PC-3 (cell line): ENCODE measurements at regions not wholly inside any gene's neighbourhood (a gene's known extent, or its start where the extent isn't known, plus 50 kb on each side); places are given as distances from the start of the nearest gene placed in this dataset.
A peak's percentile ranks its signal among the peaks of the same experiment; 100 is the strongest.

ENCODE experiments used
- ATAC-seq: fragments of 200-7000 bp; cut with Tn5 transposase; 2 replicates; pipeline ENCODE4 v1.9.1; 2020; ENCODE audit warnings: mild to moderate bottlenecking, moderate library complexity
- BruUV-seq: library from RNA; stranded (reverse); fragments of 400-500 nt; replicated peaks from 2 replicates; lab custom pipeline; 2021; lab: Mats Ljungman, UMichigan
- CTCF ChIA-PET: fragments of 300-600 bp; sonication (Branson Sonifier 250); formaldehyde crosslinking; loops from one replicate; lab custom pipeline; 2022; ENCODE audit warnings: antibody characterized with exemption; lab: Charles Lee
- POLR2A ChIA-PET: fragments of 300-600 bp; sonication (Branson Sonifier 250); formaldehyde crosslinking; loops from one replicate; lab custom pipeline; 2022; ENCODE audit warnings: antibody characterized with exemption; ENCODE audit not compliant: unreplicated experiment; lab: Charles Lee
- DNase-seq: peaks from one replicate; pipeline ENCODE4 v3.0.0-alpha.2; 2015
- H2AFZ ChIP-seq: fragments of 300-600 bp; sonication (generic); 2 replicates; pipeline ENCODE4 v1.6.0; 2016; ENCODE audit warnings: antibody characterized with exemption, low read length
- H3F3A ChIP-seq: fragments of 300-600 bp; sonication (generic); one replicate; pipeline ENCODE4 v1.6.0; 2017; ENCODE audit warnings: antibody characterized with exemption, low read length, control low read depth, mild to moderate bottlenecking; ENCODE audit not compliant: unreplicated experiment
- H3K27ac ChIP-seq: fragments of 300-600 bp; sonication (generic); 2 replicates; pipeline ENCODE4 v1.5.1; 2016; ENCODE audit warnings: mild to moderate bottlenecking, low read length
- H3K27me3 ChIP-seq: fragments of 300-600 bp; sonication (generic); 2 replicates; pipeline ENCODE4 v1.6.1; 2016; ENCODE audit warnings: low read length, mixed read lengths
- H3K36me3 ChIP-seq: fragments of 300-600 bp; sonication (generic); 2 replicates; pipeline ENCODE4 v1.6.1; 2016; ENCODE audit warnings: low read depth, mixed run types, low read length, mixed read lengths
- H3K4me1 ChIP-seq: fragments of 300-600 bp; sonication (generic); 2 replicates; pipeline ENCODE4 v1.5.1; 2016; ENCODE audit warnings: low read length; ENCODE audit not compliant: insufficient read depth
- H3K4me2 ChIP-seq: fragments of 300-600 bp; sonication (generic); 2 replicates; pipeline ENCODE4 v1.6.0; 2016; ENCODE audit warnings: low read length
- H3K4me3 ChIP-seq: fragments of 300-600 bp; sonication (generic); 2 replicates; pipeline ENCODE4 v1.5.1; 2016; ENCODE audit warnings: mild to moderate bottlenecking, low read length, mixed read lengths
- H3K79me2 ChIP-seq: fragments of 300-600 bp; sonication (generic); 2 replicates; pipeline ENCODE4 v1.6.1; 2017; ENCODE audit warnings: low read length, mixed read lengths
- H3K9ac ChIP-seq: fragments of 300-600 bp; sonication (generic); 2 replicates; pipeline ENCODE4 v1.6.0; 2016; ENCODE audit warnings: mild to moderate bottlenecking, low read length
- H3K9me2 ChIP-seq: fragments of 300-600 bp; sonication (generic); replicated peaks from 2 replicates; pipeline ENCODE4 v1.6.1; 2016; ENCODE audit warnings: mixed run types, low read length, mixed read lengths
- H3K9me3 ChIP-seq: fragments of 300-600 bp; sonication (generic); 2 replicates; pipeline ENCODE4 v1.6.1; 2016; ENCODE audit warnings: low read length, mixed read lengths
- H4K20me1 ChIP-seq: fragments of 300-600 bp; sonication (generic); 2 replicates; pipeline ENCODE4 v1.6.1; 2016; ENCODE audit warnings: low read length, mixed read lengths
- EZH2 ChIP-seq: fragments of 300-600 bp; sonication (generic); IDR thresholded peaks from one replicate; pipeline ENCODE4 v1.6.1; 2017; ENCODE audit warnings: antibody characterized with exemption, mild to moderate bottlenecking, low read length; ENCODE audit not compliant: unreplicated experiment
- EZH2phosphoT487 ChIP-seq: fragments of 300-600 bp; sonication (generic); IDR thresholded peaks from 2 replicates; pipeline ENCODE4 v1.6.1; 2018; ENCODE audit warnings: mild to moderate bottlenecking, antibody characterized with exemption, low read length, borderline replicate concordance
- intact Hi-C: fragments of 100-400 bp; cut with micrococcal nuclease; formaldehyde crosslinking; loops from 2 replicates; pipeline ENCODE4 v1.9.0; 2023
- TF ChIP-seq, protein P1 (sequence below): fragments of 300-600 bp; sonication (generic); conservative IDR thresholded peaks from 2 replicates; pipeline ENCODE4 v1.5.1; 2017; ENCODE audit warnings: antibody characterized with exemption, low read depth, mild to moderate bottlenecking, low read length

GRCh38 chr3:115354010-115354409, 206.9 kb upstream of the ZBTB20 start:
- CTCF ChIA-PET, result no interaction called here
- H3K4me3 ChIP-seq, result no peak overlapping the region
- intact Hi-C loops, result no loop called here
- H3K4me1 ChIP-seq, result no peaks in the 10 kb centered on the region
- TF ChIP-seq EZH2 (no peak), EZH2phosphoT487 (no peak)
- TF ChIP-seq, protein P1, sequence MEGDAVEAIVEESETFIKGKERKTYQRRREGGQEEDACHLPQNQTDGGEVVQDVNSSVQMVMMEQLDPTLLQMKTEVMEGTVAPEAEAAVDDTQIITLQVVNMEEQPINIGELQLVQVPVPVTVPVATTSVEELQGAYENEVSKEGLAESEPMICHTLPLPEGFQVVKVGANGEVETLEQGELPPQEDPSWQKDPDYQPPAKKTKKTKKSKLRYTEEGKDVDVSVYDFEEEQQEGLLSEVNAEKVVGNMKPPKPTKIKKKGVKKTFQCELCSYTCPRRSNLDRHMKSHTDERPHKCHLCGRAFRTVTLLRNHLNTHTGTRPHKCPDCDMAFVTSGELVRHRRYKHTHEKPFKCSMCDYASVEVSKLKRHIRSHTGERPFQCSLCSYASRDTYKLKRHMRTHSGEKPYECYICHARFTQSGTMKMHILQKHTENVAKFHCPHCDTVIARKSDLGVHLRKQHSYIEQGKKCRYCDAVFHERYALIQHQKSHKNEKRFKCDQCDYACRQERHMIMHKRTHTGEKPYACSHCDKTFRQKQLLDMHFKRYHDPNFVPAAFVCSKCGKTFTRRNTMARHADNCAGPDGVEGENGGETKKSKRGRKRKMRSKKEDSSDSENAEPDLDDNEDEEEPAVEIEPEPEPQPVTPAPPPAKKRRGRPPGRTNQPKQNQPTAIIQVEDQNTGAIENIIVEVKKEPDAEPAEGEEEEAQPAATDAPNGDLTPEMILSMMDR, result no peak
- no peaks in the 10 kb centered on the region for H3K36me3 ChIP-seq
- BruUV-seq, result no TSS peak
- H3K9me2 ChIP-seq, result no peaks in the 10 kb centered on the region
- no peak overlapping the region for H3K9ac ChIP-seq
- POLR2A ChIA-PET, result no interaction called here
- no peaks in the 10 kb centered on the region for H4K20me1 ChIP-seq
- no peak overlapping the region for H2AFZ ChIP-seq
- H3F3A ChIP-seq, result no peaks in the 10 kb centered on the region
- no peak overlapping the region for H3K4me2 ChIP-seq
- no peak overlapping the region for H3K27ac ChIP-seq
- no peaks in the 10 kb centered on the region for H3K9me3 ChIP-seq
- no peak for ATAC-seq
- no peaks in the 10 kb centered on the region for H3K27me3 ChIP-seq
- no peak for DNase-seq
- no peaks in the 10 kb centered on the region for H3K79me2 ChIP-seq

- no TSS peak for BruUV-seq
- H3K9ac ChIP-seq, result no peak overlapping the region
- no peaks in the 10 kb centered on the region for H3K9me3 ChIP-seq
- ChIA-PET POLR2A (interaction anchor here (0.6 kb wide), 1 partner anchor 166 kb away, joined by 4 read pairs; no protein-coding TSS in a partner anchor), CTCF (no interaction called here)
- no peak overlapping the region for H3K4me2 ChIP-seq
- no peak overlapping the region for H3K27ac ChIP-seq
- H3K36me3 ChIP-seq, result no peaks in the 10 kb centered on the region
- ATAC-seq (no peak), DNase-seq (no peak)
- no peaks in the 10 kb centered on the region for H3K79me2 ChIP-seq
- TF ChIP-seq EZH2, result no peak
- TF ChIP-seq EZH2phosphoT487, result no peak
- TF ChIP-seq, protein P1, result no peak
- no peaks in the 10 kb centered on the region for H4K20me1 ChIP-seq
- no peaks in the 10 kb centered on the region for H3K4me1 ChIP-seq
- no peaks in the 10 kb centered on the region for H3K9me2 ChIP-seq
- H2AFZ ChIP-seq, result no peak overlapping the region
- no peak overlapping the region for H3K4me3 ChIP-seq
- no peaks in the 10 kb centered on the region for H3K27me3 ChIP-seq
- no peaks in the 10 kb centered on the region for H3F3A ChIP-seq
- intact Hi-C loops, result no loop called here
These were observed 210.4 kb upstream of the ZBTB20 start for GRCh38 chr3:115357456-115357855.

DNA sequence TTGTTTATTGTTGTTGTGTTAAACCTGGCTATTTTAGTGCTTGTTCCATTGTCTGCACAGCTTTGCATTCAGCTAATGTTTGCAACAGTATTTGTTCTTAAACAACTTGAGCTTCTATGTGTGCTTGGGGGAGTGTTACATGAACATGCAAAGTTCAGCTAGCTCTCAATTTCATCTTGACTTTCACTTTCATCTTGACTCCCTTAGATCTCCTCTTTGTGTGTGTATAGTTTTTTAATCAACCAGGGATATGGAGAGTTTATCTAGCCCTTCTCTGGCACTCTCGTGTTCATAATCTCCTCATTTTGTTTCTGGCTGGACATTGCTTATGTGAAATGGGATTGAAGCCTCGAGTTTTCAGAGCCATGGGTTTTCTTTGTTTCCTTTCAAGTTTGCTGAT, 212.4 kb upstream of the ZBTB20 start:
- Histone ChIP-seq H2AFZ (peak overlapping the region; percentile 32; the same call in 1 of the 2 replicates), H3K79me2 (no peaks in the 10 kb centered on the region), H4K20me1 (no peaks in the 10 kb centered on the region), H3K36me3 (no peaks in the 10 kb centered on the region), H3K4me2 (peak overlapping the region; percentile 32; the same call in 1 of the 2 replicates), H3K27me3 (no peaks in the 10 kb centered on the region), H3F3A (no peaks in the 10 kb centered on the region), H3K9ac (no peak overlapping the region), H3K27ac (no peak overlapping the region), H3K9me3 (no peaks in the 10 kb centered on the region), H3K4me1 (no peaks in the 10 kb centered on the region), H3K9me2 (no peaks in the 10 kb centered on the region), H3K4me3 (no peak overlapping the region)
- intact Hi-C loops, result no loop called here
- no peak for DNase-seq
- no TSS peak for BruUV-seq
- POLR2A ChIA-PET, result no interaction called here
- ATAC-seq, result no peak
- CTCF ChIA-PET, result no interaction called here
- TF ChIP-seq EZH2 (no peak), EZH2phosphoT487 (no peak)
